Left lung (tissue), 4 donors: ENCODE measurements at regions not wholly inside any gene's neighbourhood (a gene's known extent, or its start where the extent isn't known, plus 50 kb on each side); places are given as distances from the start of the nearest gene placed in this dataset.
"Not testable (repeated sequence)": the region's sequence is repeated elsewhere in the genome, so short reads cannot be mapped to it uniquely, and the experiment has no call there.

Source experiments
- ATAC-seq: fragments of 200-7000 bp; cut with Tn5 transposase; one replicate; pipeline ENCODE4 v1.9.1; 2020; ENCODE audit warnings: moderate library complexity
- DNase-seq, 4 donors: peaks; one replicate each; pipeline ENCODE4 v3.0.0-alpha.2; 2013 to 2020
- H3K27ac ChIP-seq, 2 donors: fragments of 200-600 bp; sonication (generic) in 1 of 2; one replicate each; pipeline versions ENCODE4 v1.5.0 to v1.8.0; 2020 to 2021
- H3K27me3 ChIP-seq, 2 donors: fragments of 200-600 bp; sonication (generic) in 1 of 2; one replicate each; pipeline versions ENCODE4 v1.5.0 to v1.8.0; 2020 to 2021
- H3K36me3 ChIP-seq, 2 donors: fragments of 200-600 bp; sonication (generic) in 1 of 2; one replicate each; pipeline versions ENCODE4 v1.5.0 to v1.8.0; 2020 to 2021
- H3K4me1 ChIP-seq, 2 donors: fragments of 200-600 bp; one replicate each; pipeline ENCODE4 v1.8.0; 2021
- H3K4me3 ChIP-seq, 2 donors: fragments of 200-600 bp; sonication (generic) in 1 of 2; one replicate each; pipeline versions ENCODE4 v1.5.0 to v1.8.0; 2020 to 2021; ENCODE audit warnings: mild to moderate bottlenecking in 1 of 2
- H3K9me3 ChIP-seq, 2 donors: fragments of 200-600 bp; sonication (generic) in 1 of 2; one replicate each; pipeline versions ENCODE4 v1.5.0 to v1.8.0; 2020 to 2021
- CTCF ChIP-seq, 2 donors: fragments of 200-600 bp; sonication (generic) in 1 of 2; IDR thresholded peaks; one replicate each; pipeline versions ENCODE4 v1.5.0 to v1.8.0; 2021; ENCODE audit warnings: antibody characterized with exemption in 2 of 2
- intact Hi-C, 2 donors: fragments of 100-400 bp; cut with DNase I; formaldehyde crosslinking; loops; one replicate each; pipeline versions ENCODE4 v1.11.2 to v1.14.2; 2022
- donor health status: DM: no; HTN: yes; CAD: no.
- donor health status: DM: no; HTN: no; CAD: no.

GRCh38 chr2:217597145-217597544 is 405.6 kb downstream of the TNS1 start:
- intact Hi-C loops: loop anchor here in 1 of 2 donors (5.0 kb wide), 1 partner anchor 245 kb away; no protein-coding TSS in a partner anchor
- Histone ChIP-seq H3K36me3 (no peaks in the 10 kb centered on the region), H3K4me3 (no peak overlapping the region), H3K9me3 (no peaks in the 10 kb centered on the region), H3K4me1 (no peaks in the 10 kb centered on the region), H3K27ac (no peak overlapping the region), H3K27me3 (no peaks in the 10 kb centered on the region)
- no peak for TF ChIP-seq CTCF (IDR thresholded peaks at IDR 0.05)
- DNase-seq (no peak), ATAC-seq (no peak)

- H3K27ac ChIP-seq: no peak overlapping the region
- no peak for ATAC-seq
- H3K9me3 ChIP-seq: no peaks in the 10 kb centered on the region
- TF ChIP-seq CTCF (IDR thresholded peaks at IDR 0.05): no peak
- intact Hi-C loops: no loop called here
- no peaks in the 10 kb centered on the region for H3K4me1 ChIP-seq
- no peak for DNase-seq
- no peaks in the 10 kb centered on the region for H3K27me3 ChIP-seq
- H3K36me3 ChIP-seq: no peaks in the 10 kb centered on the region
- H3K4me3 ChIP-seq: no peak overlapping the region
Measured at GRCh38 chr2:217593732-217594131, 409.1 kb downstream of the TNS1 start.

- no peaks in the 10 kb centered on the region for H3K27me3 ChIP-seq
- H3K4me1 ChIP-seq: no peaks in the 10 kb centered on the region
- ATAC-seq (no peak), DNase-seq (no peak)
- no peak for TF ChIP-seq CTCF (IDR thresholded peaks at IDR 0.05)
- H3K27ac ChIP-seq: no peak overlapping the region
- H3K4me3 ChIP-seq: no peak overlapping the region
- H3K9me3 ChIP-seq: no peaks in the 10 kb centered on the region
- H3K36me3 ChIP-seq: no peaks in the 10 kb centered on the region
- intact Hi-C loops: no loop called here
Measured at GRCh38 chr2:217588266-217588665, 414.5 kb downstream of the TNS1 start.

- no peak for DNase-seq
- no peak overlapping the region for H3K4me3 ChIP-seq
- intact Hi-C loops: no loop called here
Measured at GRCh38 chr2:217585362-217585761, 417.4 kb downstream of the TNS1 start.

GRCh38 chr2:217580407-217580806 is 422.4 kb downstream of the TNS1 start:
- intact Hi-C loops, DNase-seq, ATAC-seq, H3K4me3 ChIP-seq, H3K9me3 ChIP-seq, H3K36me3 ChIP-seq, H3K27me3 ChIP-seq, H3K27ac ChIP-seq, H3K4me1 ChIP-seq: not testable (repeated sequence)

More at GRCh38 chr2:217585362-217585761, 417.4 kb downstream of the TNS1 start:
- no peak for TF ChIP-seq CTCF (IDR thresholded peaks at IDR 0.05)
- Histone ChIP-seq H3K4me1 (no peaks in the 10 kb centered on the region), H3K27me3 (no peaks in the 10 kb centered on the region), H3K36me3 (no peaks in the 10 kb centered on the region), H3K27ac (no peak overlapping the region), H3K9me3 (no peaks in the 10 kb centered on the region)
- ATAC-seq: no peak

GRCh38 chr2:217573571-217573970 is 429.2 kb downstream of the TNS1 start:
- H3K9me3 ChIP-seq: no peaks in the 10 kb centered on the region
- ATAC-seq: no peak
- H3K36me3 ChIP-seq: no peaks in the 10 kb centered on the region
- H3K4me1 ChIP-seq: no peaks in the 10 kb centered on the region
- no peak for TF ChIP-seq CTCF (IDR thresholded peaks at IDR 0.05)
- H3K4me3 ChIP-seq: no peak overlapping the region
- DNase-seq: no peak
- no peak overlapping the region for H3K27ac ChIP-seq
- intact Hi-C loops: no loop called here
- H3K27me3 ChIP-seq: no peaks in the 10 kb centered on the region
